Spleen (tissue), 7 donors: ENCODE measurements at regions not wholly inside any gene's neighbourhood (a gene's known extent, or its start where the extent isn't known, plus 50 kb on each side); places are given as distances from the start of the nearest gene placed in this dataset.

Source experiments
- CTCF ChIP-seq, 11 experiments: fragments of 200-600 bp in 7 of 11; fragments of 450-650 bp in 4 of 11; sonication (generic) in 4 of 11; IDR thresholded peaks in 8 of 11; conservative IDR thresholded peaks in 3 of 11; 1 replicate in 7 of 11; 2 replicates in 4 of 11; pipeline versions ENCODE4 v1.4.0 to v1.8.0; 2016 to 2021; ENCODE audit warnings: antibody characterized with exemption in 11 of 11, inconsistent platforms in 4 of 11, mild to moderate bottlenecking in 1 of 11
- POLR2AphosphoS5 ChIP-seq, 3 donors: sonication (generic); formaldehyde crosslinking; IDR thresholded peaks; one replicate each; pipeline ENCODE4 v1.5.1; 2017; ENCODE audit warnings: antibody characterized with exemption in 3 of 3
- donor health status: DM: no; HTN: no; CAD: no; lungs with moderate emphysema.
- donor health status: DM: no; HTN: no; CAD: no.
- donor health status: DM: no; HTN: no; CAD: no.

GRCh38 chr10:8688881-8689280 lies 634.4 kb downstream of the GATA3 start:
- TF ChIP-seq CTCF (IDR thresholded peaks at IDR 0.05 in 8 of 11, conservative IDR thresholded peaks at IDR 0.05 in 3 of 11) (no peak), POLR2AphosphoS5 (IDR thresholded peaks at IDR 0.05) (no peak)
